Right atrium auricular region (tissue), 2 donors: ENCODE measurements at regions not wholly inside any gene's neighbourhood (a gene's known extent, or its start where the extent isn't known, plus 50 kb on each side); places are given as distances from the start of the nearest gene placed in this dataset.

Experiments
- DNase-seq: peaks from one replicate; pipeline ENCODE4 v3.0.0-alpha.2; 2019; ENCODE audit warnings: low spot score
- H3K27ac ChIP-seq, 2 donors: fragments of 200-600 bp; sonication (generic); 1 replicate in 1 of 2; 2 replicates in 1 of 2; pipeline ENCODE4 v1.5.1; 2016 to 2019
- H3K27me3 ChIP-seq, 2 donors: fragments of 200-600 bp; sonication (generic); one replicate each; pipeline versions ENCODE4 v1.5.1 to v1.6.0; 2017 to 2019
- H3K36me3 ChIP-seq: fragments of 200-600 bp; sonication (generic); one replicate; pipeline ENCODE4 v1.5.1; 2016
- H3K4me1 ChIP-seq, 2 donors: fragments of 200-600 bp; sonication (generic); one replicate each; pipeline versions ENCODE4 v1.5.1 to v1.6.0; 2017 to 2019
- H3K4me3 ChIP-seq, 2 donors: fragments of 200-600 bp; sonication (generic); 1 replicate in 1 of 2; 2 replicates in 1 of 2; pipeline ENCODE4 v1.5.1; 2017 to 2019; ENCODE audit warnings: mild to moderate bottlenecking in 1 of 2, moderate library complexity in 1 of 2
- H3K9me3 ChIP-seq, 2 donors: fragments of 200-600 bp; sonication (generic); one replicate each; pipeline ENCODE4 v1.5.1; 2019
- TF ChIP-seq, protein P1 (sequence below), 2 donors: fragments of 200-600 bp; sonication (generic); IDR thresholded peaks; one replicate each; pipeline ENCODE4 v1.5.1; 2019; ENCODE audit warnings: antibody characterized with exemption in 2 of 2

DNA sequence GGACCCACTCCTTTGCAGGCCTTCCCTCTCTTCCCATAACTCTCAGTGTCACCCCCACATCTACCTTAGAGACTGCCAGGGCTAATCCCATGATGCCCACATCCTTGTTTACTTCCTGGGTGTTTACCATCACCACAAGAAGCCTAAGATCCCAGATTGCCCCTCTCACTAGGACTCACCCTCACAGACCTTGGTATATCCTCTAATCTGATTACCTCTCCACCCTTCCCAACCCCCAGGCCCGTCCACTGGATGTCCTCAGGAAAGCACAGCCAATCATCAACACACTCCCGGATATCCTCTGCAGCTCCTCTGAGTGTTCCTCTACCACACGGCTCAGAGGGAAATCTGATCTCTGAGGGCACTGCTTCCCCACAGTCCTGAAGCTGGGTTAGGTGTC, 91.0 kb downstream of the FOXD1 start:
- no peaks in the 10 kb centered on the region for H3K9me3 ChIP-seq
- H3K4me3 ChIP-seq, result no peak overlapping the region
- H3K36me3 ChIP-seq, result no peaks in the 10 kb centered on the region
- TF ChIP-seq, protein P1, sequence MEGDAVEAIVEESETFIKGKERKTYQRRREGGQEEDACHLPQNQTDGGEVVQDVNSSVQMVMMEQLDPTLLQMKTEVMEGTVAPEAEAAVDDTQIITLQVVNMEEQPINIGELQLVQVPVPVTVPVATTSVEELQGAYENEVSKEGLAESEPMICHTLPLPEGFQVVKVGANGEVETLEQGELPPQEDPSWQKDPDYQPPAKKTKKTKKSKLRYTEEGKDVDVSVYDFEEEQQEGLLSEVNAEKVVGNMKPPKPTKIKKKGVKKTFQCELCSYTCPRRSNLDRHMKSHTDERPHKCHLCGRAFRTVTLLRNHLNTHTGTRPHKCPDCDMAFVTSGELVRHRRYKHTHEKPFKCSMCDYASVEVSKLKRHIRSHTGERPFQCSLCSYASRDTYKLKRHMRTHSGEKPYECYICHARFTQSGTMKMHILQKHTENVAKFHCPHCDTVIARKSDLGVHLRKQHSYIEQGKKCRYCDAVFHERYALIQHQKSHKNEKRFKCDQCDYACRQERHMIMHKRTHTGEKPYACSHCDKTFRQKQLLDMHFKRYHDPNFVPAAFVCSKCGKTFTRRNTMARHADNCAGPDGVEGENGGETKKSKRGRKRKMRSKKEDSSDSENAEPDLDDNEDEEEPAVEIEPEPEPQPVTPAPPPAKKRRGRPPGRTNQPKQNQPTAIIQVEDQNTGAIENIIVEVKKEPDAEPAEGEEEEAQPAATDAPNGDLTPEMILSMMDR (IDR thresholded peaks at IDR 0.05), result no peak
- no peak overlapping the region for H3K27ac ChIP-seq
- no peaks in the 10 kb centered on the region for H3K27me3 ChIP-seq
- no peak for DNase-seq
- H3K4me1 ChIP-seq, result no peaks in the 10 kb centered on the region

DNA sequence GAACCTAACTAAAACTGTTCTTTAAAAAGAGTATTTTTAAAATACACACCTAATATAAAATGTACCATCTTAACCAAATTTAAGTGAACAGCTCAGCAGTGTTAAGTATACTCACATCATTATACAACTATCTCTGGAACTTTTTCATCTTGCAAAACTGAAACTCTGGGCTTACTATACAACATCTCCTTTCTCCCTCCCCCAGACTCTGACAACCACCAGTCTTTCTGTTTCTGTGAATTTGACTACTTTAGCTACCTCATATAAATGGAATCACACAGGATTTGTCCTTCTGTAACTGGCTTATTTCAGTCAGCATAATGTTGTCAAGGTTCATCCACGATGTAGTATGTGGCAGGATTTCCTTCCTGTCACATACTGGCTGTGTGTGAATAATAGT, 93.5 kb downstream of the FOXD1 start:
- no peaks in the 10 kb centered on the region for H3K4me1 ChIP-seq
- H3K27ac ChIP-seq, result no peak overlapping the region
- TF ChIP-seq, protein P1 (IDR thresholded peaks at IDR 0.05), result no peak
- H3K36me3 ChIP-seq, result no peaks in the 10 kb centered on the region
- peaks cover 0 to 17% of the 10 kb centered on the region in 2 donors for H3K9me3 ChIP-seq
- no peak overlapping the region for H3K4me3 ChIP-seq
- H3K27me3 ChIP-seq, result no peaks in the 10 kb centered on the region
- no peak for DNase-seq

DNA sequence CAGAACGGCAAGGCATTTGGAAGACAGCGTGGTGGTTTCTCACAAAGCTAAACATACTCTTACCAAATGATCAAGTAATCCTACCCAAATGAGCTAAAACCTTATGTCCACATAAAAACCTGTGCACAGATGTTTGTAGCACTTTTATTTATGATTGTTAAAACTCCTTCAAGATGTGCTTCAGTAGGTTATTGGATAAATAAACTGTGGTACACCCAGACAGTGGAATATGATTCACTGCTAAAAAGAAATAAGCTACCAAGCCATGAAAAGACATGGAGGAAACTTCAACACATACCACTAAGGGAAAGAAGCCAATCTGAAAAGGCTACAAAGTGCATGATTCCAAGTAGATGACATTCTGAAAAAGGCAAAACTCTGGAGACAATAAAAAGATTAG, 94.2 kb downstream of the FOXD1 start:
- H3K4me3 ChIP-seq, result no peak overlapping the region
- no peak for DNase-seq
- no peak overlapping the region for H3K27ac ChIP-seq
- H3K4me1 ChIP-seq, result no peaks in the 10 kb centered on the region
- peaks cover 0 to 20% of the 10 kb centered on the region in 2 donors for H3K9me3 ChIP-seq
- H3K36me3 ChIP-seq, result no peaks in the 10 kb centered on the region
- H3K27me3 ChIP-seq, result no peaks in the 10 kb centered on the region
- TF ChIP-seq, protein P1 (IDR thresholded peaks at IDR 0.05), result no peak

DNA sequence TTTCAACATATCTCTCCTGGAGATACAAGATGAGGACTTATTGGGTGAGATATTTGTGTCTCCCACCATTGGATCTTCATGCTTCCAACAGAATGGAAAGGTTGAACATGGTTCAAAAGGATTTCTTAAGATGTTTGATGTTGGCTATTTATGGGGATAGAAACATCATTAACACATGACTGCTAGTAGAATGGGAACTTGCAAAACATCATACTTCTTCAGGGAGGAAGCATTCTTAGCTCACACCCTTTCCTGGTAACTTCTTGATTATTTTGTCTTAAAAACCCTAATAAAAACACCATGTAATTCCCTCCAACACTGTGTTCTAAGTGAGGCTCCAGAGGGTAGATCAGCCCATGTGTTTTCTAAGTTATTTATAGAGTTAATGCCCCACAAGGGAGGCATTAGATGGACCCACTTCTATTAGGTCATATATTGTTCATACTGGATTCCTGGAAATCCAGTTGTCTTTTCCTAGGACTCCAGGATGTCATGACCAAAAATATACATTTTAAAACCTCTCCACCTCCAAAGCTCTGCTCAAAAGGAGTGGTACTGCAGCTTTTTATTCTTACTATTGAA, 95.8 kb downstream of the FOXD1 start:
- Histone ChIP-seq H3K9me3 (peaks cover 0 to 20% of the 10 kb centered on the region in 2 donors), H3K4me1 (no peaks in the 10 kb centered on the region), H3K36me3 (no peaks in the 10 kb centered on the region), H3K27ac (no peak overlapping the region), H3K27me3 (no peaks in the 10 kb centered on the region), H3K4me3 (no peak overlapping the region)
- no peak for DNase-seq
- TF ChIP-seq, protein P1 (IDR thresholded peaks at IDR 0.05), result no peak

DNA sequence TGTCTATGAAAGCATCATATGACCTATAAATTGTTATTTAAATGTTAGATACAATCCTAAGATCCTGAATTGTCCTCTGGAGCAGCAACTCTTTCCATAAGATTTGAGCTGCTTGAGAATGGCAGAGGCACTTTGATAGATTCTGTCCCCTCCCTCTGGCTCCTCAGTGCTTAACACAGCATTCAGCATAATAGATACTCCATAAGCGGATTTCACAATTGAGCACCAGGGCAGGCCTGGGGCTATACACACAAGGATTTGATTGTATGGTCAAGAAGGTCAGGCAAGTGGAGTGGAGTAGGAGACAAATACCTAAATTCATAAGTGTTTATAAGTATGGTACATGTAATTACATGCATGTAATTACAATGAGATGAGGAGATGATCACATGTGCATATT, 96.3 kb downstream of the FOXD1 start:
- H3K27ac ChIP-seq, result no peak overlapping the region
- no peaks in the 10 kb centered on the region for H3K27me3 ChIP-seq
- H3K9me3 ChIP-seq, result peaks cover 0 to 24% of the 10 kb centered on the region in 2 donors
- TF ChIP-seq, protein P1 (IDR thresholded peaks at IDR 0.05), result no peak
- H3K36me3 ChIP-seq, result no peaks in the 10 kb centered on the region
- DNase-seq, result no peak
- H3K4me3 ChIP-seq, result no peak overlapping the region
- H3K4me1 ChIP-seq, result no peaks in the 10 kb centered on the region

DNA sequence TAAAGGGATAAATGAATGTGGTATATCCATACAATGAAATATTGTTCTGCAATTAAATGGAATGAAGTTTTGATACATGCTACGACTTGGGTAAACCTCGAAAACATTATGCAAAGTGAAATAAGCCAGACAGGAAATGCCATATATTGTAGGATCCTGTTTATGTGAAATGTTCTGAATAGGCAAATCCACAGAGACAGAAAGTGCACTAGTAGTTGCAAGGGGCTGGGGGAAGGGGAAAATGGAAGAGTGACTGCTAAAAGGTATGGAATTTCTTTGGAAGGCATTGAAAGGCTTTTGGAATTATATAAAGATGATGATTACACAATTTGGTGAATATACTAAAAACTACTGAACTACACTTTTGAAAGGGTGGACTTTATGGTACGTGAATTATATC, 97.0 kb downstream of the FOXD1 start:
- no peaks in the 10 kb centered on the region for H3K27me3 ChIP-seq
- no peak overlapping the region for H3K27ac ChIP-seq
- no peak overlapping the region for H3K4me3 ChIP-seq
- H3K4me1 ChIP-seq, result no peaks in the 10 kb centered on the region
- H3K9me3 ChIP-seq, result peaks cover 0 to 31% of the 10 kb centered on the region in 2 donors
- DNase-seq, result no peak
- TF ChIP-seq, protein P1 (IDR thresholded peaks at IDR 0.05), result no peak
- no peaks in the 10 kb centered on the region for H3K36me3 ChIP-seq
